Lower lobe of right lung (tissue), 2 donors: ENCODE measurements at regions not wholly inside any gene's neighbourhood (a gene's known extent, or its start where the extent isn't known, plus 50 kb on each side); places are given as distances from the start of the nearest gene placed in this dataset.

ENCODE experiments used
- ATAC-seq, 2 donors: fragments of 200-7000 bp; cut with Tn5 transposase; one replicate each; pipeline ENCODE4 v1.9.1; 2020 to 2022; ENCODE audit warnings: mild to moderate bottlenecking in 2 of 2, moderate library complexity in 2 of 2
- DNase-seq: peaks from one replicate; pipeline ENCODE4 v3.0.0-alpha.2; 2020
- H3K27ac ChIP-seq: fragments of 200-600 bp; one replicate; pipeline ENCODE4 v1.8.0; 2022
- H3K27me3 ChIP-seq: fragments of 200-600 bp; one replicate; pipeline ENCODE4 v1.8.0; 2022; ENCODE audit warnings: low read depth
- H3K36me3 ChIP-seq: fragments of 200-600 bp; one replicate; pipeline ENCODE4 v1.8.0; 2022; ENCODE audit warnings: mild to moderate bottlenecking
- H3K4me1 ChIP-seq: fragments of 200-600 bp; one replicate; pipeline ENCODE4 v1.8.0; 2022
- H3K4me3 ChIP-seq: fragments of 200-600 bp; one replicate; pipeline ENCODE4 v1.8.0; 2022; ENCODE audit warnings: mild to moderate bottlenecking
- H3K9me3 ChIP-seq: fragments of 200-600 bp; one replicate; pipeline ENCODE4 v1.8.0; 2022
- intact Hi-C: fragments of 100-400 bp; cut with DNase I; formaldehyde crosslinking; loops from one replicate; pipeline ENCODE4 v1.11.0; 2022
- TF ChIP-seq, protein P1 (sequence below): fragments of 200-600 bp; IDR thresholded peaks from one replicate; pipeline ENCODE4 v1.8.0; 2022; ENCODE audit warnings: antibody characterized with exemption, mild to moderate bottlenecking
- donor health status: DM: no; HTN: yes; CAD: no; lungs with severe emphysema.

DNA sequence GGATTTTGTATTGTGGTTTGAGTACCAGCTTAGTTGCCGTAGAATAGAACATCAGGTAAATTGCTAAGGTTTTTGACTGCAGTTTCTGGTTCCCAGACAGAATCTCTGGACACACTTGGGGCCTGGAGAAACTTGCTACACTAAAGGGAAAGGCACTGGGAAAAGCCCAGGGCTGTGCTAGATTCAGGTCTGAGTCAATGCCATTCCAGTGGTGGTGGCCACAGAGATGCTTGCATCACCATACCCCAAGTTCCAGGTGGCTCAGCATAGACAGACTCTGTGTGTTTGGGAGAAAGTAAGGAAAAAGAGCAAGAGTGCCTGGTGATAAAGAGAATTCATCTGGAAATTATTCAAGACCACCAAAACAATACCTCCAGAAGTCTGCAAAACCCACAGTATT, 120.6 kb downstream of the HMHB1 start:
- H3K4me1 ChIP-seq: no peaks in the 10 kb centered on the region
- intact Hi-C loops: no loop called here
- no peak for DNase-seq
- H3K9me3 ChIP-seq: peaks cover 11% of the 10 kb centered on the region
- H3K27ac ChIP-seq: no peak overlapping the region
- no peak overlapping the region for H3K4me3 ChIP-seq
- no peaks in the 10 kb centered on the region for H3K36me3 ChIP-seq
- TF ChIP-seq, protein P1, sequence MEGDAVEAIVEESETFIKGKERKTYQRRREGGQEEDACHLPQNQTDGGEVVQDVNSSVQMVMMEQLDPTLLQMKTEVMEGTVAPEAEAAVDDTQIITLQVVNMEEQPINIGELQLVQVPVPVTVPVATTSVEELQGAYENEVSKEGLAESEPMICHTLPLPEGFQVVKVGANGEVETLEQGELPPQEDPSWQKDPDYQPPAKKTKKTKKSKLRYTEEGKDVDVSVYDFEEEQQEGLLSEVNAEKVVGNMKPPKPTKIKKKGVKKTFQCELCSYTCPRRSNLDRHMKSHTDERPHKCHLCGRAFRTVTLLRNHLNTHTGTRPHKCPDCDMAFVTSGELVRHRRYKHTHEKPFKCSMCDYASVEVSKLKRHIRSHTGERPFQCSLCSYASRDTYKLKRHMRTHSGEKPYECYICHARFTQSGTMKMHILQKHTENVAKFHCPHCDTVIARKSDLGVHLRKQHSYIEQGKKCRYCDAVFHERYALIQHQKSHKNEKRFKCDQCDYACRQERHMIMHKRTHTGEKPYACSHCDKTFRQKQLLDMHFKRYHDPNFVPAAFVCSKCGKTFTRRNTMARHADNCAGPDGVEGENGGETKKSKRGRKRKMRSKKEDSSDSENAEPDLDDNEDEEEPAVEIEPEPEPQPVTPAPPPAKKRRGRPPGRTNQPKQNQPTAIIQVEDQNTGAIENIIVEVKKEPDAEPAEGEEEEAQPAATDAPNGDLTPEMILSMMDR: no peak
- no peak for ATAC-seq
- H3K27me3 ChIP-seq: no peaks in the 10 kb centered on the region

DNA sequence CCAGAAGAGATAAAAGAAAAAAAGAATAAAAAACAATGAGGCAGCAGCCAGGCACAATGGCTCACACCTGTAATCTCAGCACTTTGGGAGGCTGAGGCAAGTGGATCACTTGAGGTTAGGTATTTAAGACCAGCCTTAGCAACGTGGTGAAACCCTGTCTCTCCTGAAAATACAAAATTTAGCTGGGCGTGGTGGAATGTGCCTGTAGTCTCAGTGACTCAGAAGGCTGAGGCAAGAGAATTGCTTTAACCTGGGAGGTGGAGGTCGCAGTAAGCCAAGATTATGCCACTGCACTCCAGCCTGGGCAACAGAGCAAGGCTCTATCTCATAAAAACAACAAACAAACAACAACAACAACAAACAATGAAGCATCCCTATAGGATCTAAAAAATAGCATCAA, 121.5 kb downstream of the HMHB1 start:
- intact Hi-C loops: no loop called here
- Histone ChIP-seq H3K36me3 (no peaks in the 10 kb centered on the region), H3K27me3 (no peaks in the 10 kb centered on the region), H3K4me1 (no peaks in the 10 kb centered on the region), H3K9me3 (peaks cover 11% of the 10 kb centered on the region), H3K4me3 (no peak overlapping the region), H3K27ac (no peak overlapping the region)
- DNase-seq: no peak
- ATAC-seq: no peak
- TF ChIP-seq, protein P1: no peak

DNA sequence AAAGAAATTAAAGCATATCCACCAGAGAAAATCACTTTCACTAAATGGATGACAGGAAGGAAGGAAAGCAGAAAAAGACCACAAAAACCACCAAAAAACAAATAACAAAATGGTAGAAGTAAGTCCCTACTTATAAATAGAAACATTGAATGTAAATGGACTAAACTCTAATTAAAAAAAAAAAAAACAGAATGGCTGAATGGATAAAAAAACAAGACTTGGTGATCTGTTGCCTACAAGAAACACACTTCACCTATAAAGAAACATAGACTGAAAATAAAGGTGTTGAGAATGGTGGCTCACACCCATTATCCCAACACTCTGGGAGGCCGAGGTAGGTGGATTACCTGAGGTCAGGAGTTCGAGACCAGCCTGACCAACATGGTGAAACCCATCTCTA, 122.9 kb downstream of the HMHB1 start:
- Histone ChIP-seq H3K4me3 (no peak overlapping the region), H3K9me3 (peaks cover 11% of the 10 kb centered on the region), H3K27me3 (no peaks in the 10 kb centered on the region), H3K36me3 (no peaks in the 10 kb centered on the region), H3K27ac (no peak overlapping the region), H3K4me1 (no peaks in the 10 kb centered on the region)
- ATAC-seq (no peak), DNase-seq (no peak)
- TF ChIP-seq, protein P1: no peak
- intact Hi-C loops: no loop called here

DNA sequence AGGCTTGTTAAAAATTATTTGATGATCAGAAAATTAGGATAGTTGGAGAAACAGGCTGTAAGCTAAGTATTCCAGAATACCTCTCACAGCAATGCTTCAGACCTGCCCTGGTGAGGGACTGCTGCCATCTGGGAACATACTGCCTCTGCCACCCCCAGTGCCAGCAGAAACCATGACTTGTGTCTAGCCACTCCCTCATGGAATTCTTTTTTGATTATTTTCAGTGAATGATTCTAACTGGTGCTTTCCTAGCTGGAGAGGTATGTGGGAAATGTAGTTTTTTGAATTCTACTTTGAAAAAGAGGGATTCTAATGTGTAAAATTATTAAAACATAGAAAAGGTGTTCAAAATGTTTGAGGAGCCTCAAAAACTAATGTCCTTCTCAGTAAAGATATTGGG, 126.3 kb downstream of the HMHB1 start:
- DNase-seq (no peak), ATAC-seq (no peak)
- Histone ChIP-seq H3K9me3 (peaks cover 18% of the 10 kb centered on the region), H3K27ac (no peak overlapping the region), H3K4me3 (no peak overlapping the region), H3K36me3 (no peaks in the 10 kb centered on the region), H3K27me3 (no peaks in the 10 kb centered on the region), H3K4me1 (no peaks in the 10 kb centered on the region)
- intact Hi-C loops: no loop called here
- TF ChIP-seq, protein P1: no peak

DNA sequence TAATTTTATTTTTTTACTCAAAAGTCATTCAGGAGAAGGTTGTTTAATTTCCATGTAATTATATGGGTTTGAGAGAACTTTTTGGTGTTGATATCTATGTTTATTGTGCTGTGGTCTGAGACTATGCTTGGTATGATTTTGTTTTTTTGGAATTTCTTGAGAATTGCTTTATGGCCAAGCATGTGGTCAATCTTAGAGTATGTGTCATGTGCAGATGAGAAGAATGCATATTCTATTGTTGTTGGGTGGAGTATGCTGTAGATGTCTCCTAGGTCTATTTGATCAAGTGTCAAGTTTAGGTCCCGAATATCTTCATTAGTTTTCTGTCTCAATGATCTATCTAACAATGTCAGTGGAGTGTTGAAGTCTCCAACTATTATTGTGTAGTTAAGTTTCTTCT, 134.9 kb downstream of the HMHB1 start:
- TF ChIP-seq, protein P1: no peak
- ATAC-seq (no peak), DNase-seq (no peak)
- Histone ChIP-seq H3K27ac (no peak overlapping the region), H3K4me3 (no peak overlapping the region), H3K9me3 (peaks cover 7% of the 10 kb centered on the region), H3K4me1 (no peaks in the 10 kb centered on the region), H3K27me3 (no peaks in the 10 kb centered on the region), H3K36me3 (no peaks in the 10 kb centered on the region)
- intact Hi-C loops: no loop called here

DNA sequence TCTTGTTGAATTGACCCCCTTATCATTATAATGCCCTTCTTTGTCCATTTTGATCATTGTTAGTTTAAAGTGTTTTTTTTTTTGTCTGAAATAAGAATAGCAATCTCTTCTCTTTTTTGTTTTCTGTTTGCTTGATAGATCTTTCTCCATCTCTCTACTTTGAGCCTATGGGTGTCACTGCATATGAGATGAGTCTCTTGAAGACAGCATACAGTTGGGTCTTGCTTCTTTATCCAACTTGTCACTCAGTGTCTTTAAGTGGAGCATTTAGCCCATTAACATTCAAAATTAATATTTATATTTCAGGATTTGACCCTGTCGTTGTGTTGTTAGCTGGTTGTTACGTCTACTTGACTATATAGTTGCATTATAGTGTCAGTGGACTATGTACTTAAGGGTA, 135.4 kb downstream of the HMHB1 start:
- ATAC-seq (no peak), DNase-seq (no peak)
- intact Hi-C loops: no loop called here
- Histone ChIP-seq H3K4me3 (no peak overlapping the region), H3K4me1 (no peaks in the 10 kb centered on the region), H3K9me3 (peaks cover 5% of the 10 kb centered on the region), H3K27me3 (no peaks in the 10 kb centered on the region), H3K27ac (no peak overlapping the region), H3K36me3 (no peaks in the 10 kb centered on the region)
- TF ChIP-seq, protein P1: no peak
